Neural progenitor cell (in vitro differentiated cells): ENCODE measurements at regions not wholly inside any gene's neighbourhood (a gene's known extent, or its start where the extent isn't known, plus 50 kb on each side); places are given as distances from the start of the nearest gene placed in this dataset.

Experiments used
- DNase-seq: peaks from one replicate; pipeline ENCODE4 v3.0.0-alpha.2; 2016; ENCODE audit warnings: low spot score
- H2AFZ ChIP-seq: fragments of 200-600 bp; sonication (generic); replicated peaks from 2 replicates; pipeline ENCODE4 v1.6.1; 2016; ENCODE audit warnings: antibody characterized with exemption
- H3F3A ChIP-seq: fragments of 200-600 bp; sonication (generic); 2 replicates; pipeline ENCODE4 v1.6.1; 2016; ENCODE audit warnings: antibody characterized with exemption, low read depth
- H3K27ac ChIP-seq: fragments of 200-600 bp; sonication (generic); 2 replicates; pipeline ENCODE4 v1.5.1; 2016; ENCODE audit warnings: mild to moderate bottlenecking
- H3K27me3 ChIP-seq: fragments of 200-600 bp; sonication (generic); 2 replicates; pipeline ENCODE4 v1.6.1; 2016; ENCODE audit warnings: mild to moderate bottlenecking, moderate library complexity
- H3K36me3 ChIP-seq: fragments of 200-600 bp; sonication (generic); 2 replicates; pipeline ENCODE4 v1.5.1; 2016
- H3K4me1 ChIP-seq: fragments of 200-600 bp; sonication (generic); 2 replicates; pipeline ENCODE4 v1.6.1; 2016; ENCODE audit warnings: mixed run types
- H3K4me2 ChIP-seq: fragments of 200-600 bp; sonication (generic); 2 replicates; pipeline ENCODE4 v1.6.1; 2016
- H3K4me3 ChIP-seq: fragments of 200-600 bp; sonication (generic); 2 replicates; pipeline ENCODE4 v1.5.1; 2016
- H3K79me2 ChIP-seq: fragments of 200-600 bp; sonication (generic); 2 replicates; pipeline ENCODE4 v1.6.1; 2016; ENCODE audit warnings: low read depth
- H3K9ac ChIP-seq: fragments of 200-600 bp; sonication (generic); 2 replicates; pipeline ENCODE4 v1.6.1; 2016
- H3K9me3 ChIP-seq: fragments of 200-600 bp; sonication (generic); 2 replicates; pipeline ENCODE4 v1.5.1; 2016; ENCODE audit warnings: low read depth
- H4K20me1 ChIP-seq: fragments of 200-600 bp; sonication (generic); 2 replicates; pipeline ENCODE4 v1.6.1; 2016; ENCODE audit warnings: low read depth
- H3K27ac Mint-ChIP-seq: 3 replicates; pipeline ENCODE4 v1.8.0; 2021; ENCODE audit warnings: mixed read lengths
- H3K27me3 Mint-ChIP-seq: 2 replicates; pipeline ENCODE4 v1.8.0; 2022; ENCODE audit warnings: low read depth, mild to moderate bottlenecking, inconsistent platforms, moderate library complexity, mixed read lengths; ENCODE audit not compliant: insufficient read depth
- H3K36me3 Mint-ChIP-seq: 3 replicates; pipeline ENCODE4 v1.8.0; 2021; ENCODE audit warnings: mixed read lengths
- H3K4me1 Mint-ChIP-seq: 3 replicates; pipeline ENCODE4 v1.8.0; 2021; ENCODE audit warnings: mixed read lengths
- H3K4me3 Mint-ChIP-seq: 3 replicates; pipeline ENCODE4 v1.8.0; 2021; ENCODE audit warnings: mild to moderate bottlenecking, moderate library complexity, mixed read lengths
- H3K9me3 Mint-ChIP-seq: 3 replicates; pipeline ENCODE4 v1.8.0; 2020; ENCODE audit warnings: mixed read lengths
- CTCF ChIP-seq: fragments of 200-600 bp; sonication (generic); IDR thresholded peaks from 2 replicates; pipeline ENCODE4 v1.5.1; 2017; ENCODE audit warnings: antibody characterized with exemption, mild to moderate bottlenecking
- EZH2 ChIP-seq: fragments of 200-600 bp; sonication (generic); IDR thresholded peaks from 2 replicates; pipeline ENCODE4 v1.6.1; 2017; ENCODE audit warnings: antibody characterized with exemption, mild to moderate bottlenecking, moderate library complexity
- EZH2phosphoT487 ChIP-seq: fragments of 200-600 bp; sonication (generic); IDR thresholded peaks from 2 replicates; pipeline ENCODE4 v1.6.1; 2017; ENCODE audit warnings: antibody characterized with exemption

- no peaks in the 10 kb centered on the region for H3K36me3 ChIP-seq
- H3F3A ChIP-seq: peaks cover 66% of the 10 kb centered on the region
Observed at GRCh38 chr2:43103093-43103404, 123.4 kb downstream of the ZFP36L2 start.

DNA sequence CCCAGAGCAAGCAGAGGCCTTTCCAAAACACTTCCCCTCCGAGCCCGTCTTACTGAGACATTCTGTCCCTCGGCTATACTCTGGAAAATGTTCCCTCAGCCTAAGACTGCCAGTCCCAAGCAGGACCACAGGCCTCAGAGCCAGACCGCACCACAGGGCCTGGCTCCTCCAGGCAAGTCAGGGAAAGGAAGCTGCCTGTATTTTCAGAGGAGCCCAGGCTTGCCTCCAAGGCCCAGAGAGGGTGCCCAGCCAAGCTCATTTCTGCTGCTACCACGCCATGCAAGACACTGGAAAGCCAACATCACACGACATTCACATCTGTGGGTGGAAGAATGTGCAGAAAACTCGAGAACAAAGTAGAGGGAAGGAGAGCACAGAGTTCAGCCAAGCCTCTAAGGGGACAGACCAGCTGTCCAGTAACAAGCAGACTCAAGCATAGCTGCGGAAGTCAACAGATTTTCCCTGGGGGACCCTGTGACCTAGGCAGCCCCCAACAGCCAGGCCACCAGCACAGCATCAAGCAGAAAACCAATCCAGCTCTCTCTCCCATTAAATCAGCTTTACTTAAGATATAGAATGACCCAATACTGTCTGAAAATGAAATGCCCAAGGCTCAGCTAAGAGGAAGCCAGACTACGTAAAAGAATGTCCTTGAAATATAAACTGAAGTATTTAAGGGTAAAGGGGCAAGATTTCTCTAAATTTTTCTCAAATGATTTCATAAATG is 123.9 kb downstream of the ZFP36L2 start:
- peak overlapping the region; percentile 68 for H3K4me2 ChIP-seq
- Mint-ChIP-seq H3K4me3 (no peak overlapping the region), H3K4me1 (peaks cover 61% of the 10 kb centered on the region), H3K36me3 (peaks cover 10% of the 10 kb centered on the region), H3K27ac (peak overlapping the region; percentile 99), H3K9me3 (peaks cover 26% of the 10 kb centered on the region), H3K27me3 (peaks cover 18% of the 10 kb centered on the region)
- H3K9me3 ChIP-seq: no peaks in the 10 kb centered on the region
- no peaks in the 10 kb centered on the region for H4K20me1 ChIP-seq
- H3K79me2 ChIP-seq: no peaks in the 10 kb centered on the region
- no peak overlapping the region for H3K4me3 ChIP-seq
- H3K9ac ChIP-seq: no peak overlapping the region
- peaks cover 61% of the 10 kb centered on the region for H3F3A ChIP-seq
- peaks cover 55% of the 10 kb centered on the region for H3K4me1 ChIP-seq
- peak overlapping the region; percentile 4 for H2AFZ ChIP-seq
- peak overlapping the region; percentile 97 for H3K27ac ChIP-seq
- H3K36me3 ChIP-seq: no peaks in the 10 kb centered on the region
- DNase-seq: no peak
- no peaks in the 10 kb centered on the region for H3K27me3 ChIP-seq
- TF ChIP-seq EZH2 (no peak), EZH2phosphoT487 (no peak), CTCF (no peak)

More at GRCh38 chr2:43103093-43103404, 123.4 kb downstream of the ZFP36L2 start:
- H3K9ac ChIP-seq: no peak overlapping the region
- no peaks in the 10 kb centered on the region for H4K20me1 ChIP-seq
- H3K4me2 ChIP-seq: no peak overlapping the region
- H3K27ac ChIP-seq: no peak overlapping the region
- no peak for DNase-seq
- no peaks in the 10 kb centered on the region for H3K79me2 ChIP-seq
- no peak for TF ChIP-seq CTCF
- TF ChIP-seq EZH2phosphoT487: no peak
- TF ChIP-seq EZH2: no peak
- peaks cover 60% of the 10 kb centered on the region for H3K4me1 ChIP-seq
- H3K27me3 ChIP-seq: no peaks in the 10 kb centered on the region
- Mint-ChIP-seq H3K4me3 (no peak overlapping the region), H3K9me3 (peaks cover 22% of the 10 kb centered on the region), H3K27ac (peak overlapping the region; percentile 99), H3K4me1 (peaks cover 59% of the 10 kb centered on the region), H3K27me3 (peaks cover 19% of the 10 kb centered on the region), H3K36me3 (peaks cover 10% of the 10 kb centered on the region)
- H3K4me3 ChIP-seq: no peak overlapping the region
- no peak overlapping the region for H2AFZ ChIP-seq
- H3K9me3 ChIP-seq: no peaks in the 10 kb centered on the region

DNA sequence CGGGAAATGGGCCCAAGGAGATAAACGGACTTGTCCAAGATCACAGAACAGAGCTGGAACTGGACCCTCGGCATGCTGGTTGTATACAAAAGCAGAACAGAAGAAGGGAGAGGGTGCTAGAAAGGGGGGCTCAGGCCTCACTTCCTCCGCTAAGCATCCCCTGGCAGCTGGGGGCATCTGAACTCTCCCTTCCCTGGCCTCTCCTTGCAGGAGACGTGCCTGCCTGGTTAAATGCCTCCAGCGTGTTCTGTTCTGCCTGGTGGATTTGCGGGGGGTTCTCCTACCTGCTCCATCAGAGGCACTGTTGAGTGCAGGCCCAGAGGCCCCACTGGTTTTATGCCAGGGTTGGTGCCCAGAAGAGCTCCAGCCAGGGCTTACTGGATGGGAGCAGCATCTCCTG is 124.7 kb downstream of the ZFP36L2 start:
- no peaks in the 10 kb centered on the region for H4K20me1 ChIP-seq
- peaks cover 47% of the 10 kb centered on the region for H3K4me1 ChIP-seq
- no peaks in the 10 kb centered on the region for H3K36me3 ChIP-seq
- Mint-ChIP-seq H3K9me3 (peaks cover 30% of the 10 kb centered on the region), H3K27ac (peak overlapping the region; percentile 99), H3K4me3 (peak overlapping the region; percentile 27), H3K4me1 (peaks cover 55% of the 10 kb centered on the region), H3K27me3 (peaks cover 17% of the 10 kb centered on the region), H3K36me3 (peaks cover 10% of the 10 kb centered on the region)
- H3K9me3 ChIP-seq: no peaks in the 10 kb centered on the region
- H3K9ac ChIP-seq: no peak overlapping the region
- peak overlapping the region; percentile 68 for H3K4me2 ChIP-seq
- TF ChIP-seq CTCF: no peak
- no peak for TF ChIP-seq EZH2
- no peak for TF ChIP-seq EZH2phosphoT487
- peak overlapping the region; percentile 97 for H3K27ac ChIP-seq
- DNase-seq: no peak
- no peak overlapping the region for H3K4me3 ChIP-seq
- H3K79me2 ChIP-seq: no peaks in the 10 kb centered on the region
- H3K27me3 ChIP-seq: no peaks in the 10 kb centered on the region
- H3F3A ChIP-seq: peaks cover 53% of the 10 kb centered on the region
- H2AFZ ChIP-seq: no peak overlapping the region
